Left lung (tissue), 4 donors: ENCODE measurements at regions not wholly inside any gene's neighbourhood (a gene's known extent, or its start where the extent isn't known, plus 50 kb on each side); places are given as distances from the start of the nearest gene placed in this dataset.

Source experiments
- ATAC-seq: fragments of 200-7000 bp; cut with Tn5 transposase; one replicate; pipeline ENCODE4 v1.9.1; 2020; ENCODE audit warnings: moderate library complexity
- DNase-seq, 4 donors: peaks; one replicate each; pipeline ENCODE4 v3.0.0-alpha.2; 2013 to 2020
- H3K27ac ChIP-seq, 2 donors: fragments of 200-600 bp; sonication (generic) in 1 of 2; one replicate each; pipeline versions ENCODE4 v1.5.0 to v1.8.0; 2020 to 2021
- H3K27me3 ChIP-seq, 2 donors: fragments of 200-600 bp; sonication (generic) in 1 of 2; one replicate each; pipeline versions ENCODE4 v1.5.0 to v1.8.0; 2020 to 2021
- H3K36me3 ChIP-seq, 2 donors: fragments of 200-600 bp; sonication (generic) in 1 of 2; one replicate each; pipeline versions ENCODE4 v1.5.0 to v1.8.0; 2020 to 2021
- H3K4me1 ChIP-seq, 2 donors: fragments of 200-600 bp; one replicate each; pipeline ENCODE4 v1.8.0; 2021
- H3K4me3 ChIP-seq, 2 donors: fragments of 200-600 bp; sonication (generic) in 1 of 2; one replicate each; pipeline versions ENCODE4 v1.5.0 to v1.8.0; 2020 to 2021; ENCODE audit warnings: mild to moderate bottlenecking in 1 of 2
- H3K9me3 ChIP-seq, 2 donors: fragments of 200-600 bp; sonication (generic) in 1 of 2; one replicate each; pipeline versions ENCODE4 v1.5.0 to v1.8.0; 2020 to 2021
- intact Hi-C, 2 donors: fragments of 100-400 bp; cut with DNase I; formaldehyde crosslinking; loops; one replicate each; pipeline versions ENCODE4 v1.11.2 to v1.14.2; 2022
- TF ChIP-seq, protein P1 (sequence below), 2 donors: fragments of 200-600 bp; sonication (generic) in 1 of 2; IDR thresholded peaks; one replicate each; pipeline versions ENCODE4 v1.5.0 to v1.8.0; 2021; ENCODE audit warnings: antibody characterized with exemption in 2 of 2
- donor health status: DM: no; HTN: yes; CAD: no.
- donor health status: DM: no; HTN: no; CAD: no.

DNA sequence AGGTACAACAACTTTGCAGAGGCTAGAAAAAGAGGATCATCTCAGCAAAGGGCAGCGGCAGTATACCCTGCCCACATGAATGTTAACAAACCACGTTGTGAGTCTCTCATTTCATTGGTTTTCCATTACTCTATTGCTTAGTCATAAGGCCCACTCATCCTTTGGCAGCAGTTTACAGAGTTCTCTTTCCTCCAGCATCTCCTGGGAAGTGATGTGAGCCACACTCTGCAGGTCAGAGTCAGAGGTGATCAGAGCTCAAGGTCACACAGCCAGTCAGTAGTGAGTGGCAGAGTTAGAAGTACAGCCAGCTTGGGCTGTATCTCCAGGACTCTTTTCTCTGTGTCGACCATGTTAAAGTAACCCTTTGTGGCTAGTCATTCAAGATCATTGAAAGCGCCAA, 599.6 kb upstream of the GRAMD2B start:
- DNase-seq (no peak), ATAC-seq (no peak)
- H3K4me1 ChIP-seq: no peaks in the 10 kb centered on the region
- no peak overlapping the region for H3K4me3 ChIP-seq
- no peaks in the 10 kb centered on the region for H3K36me3 ChIP-seq
- no peak overlapping the region for H3K27ac ChIP-seq
- TF ChIP-seq, protein P1, sequence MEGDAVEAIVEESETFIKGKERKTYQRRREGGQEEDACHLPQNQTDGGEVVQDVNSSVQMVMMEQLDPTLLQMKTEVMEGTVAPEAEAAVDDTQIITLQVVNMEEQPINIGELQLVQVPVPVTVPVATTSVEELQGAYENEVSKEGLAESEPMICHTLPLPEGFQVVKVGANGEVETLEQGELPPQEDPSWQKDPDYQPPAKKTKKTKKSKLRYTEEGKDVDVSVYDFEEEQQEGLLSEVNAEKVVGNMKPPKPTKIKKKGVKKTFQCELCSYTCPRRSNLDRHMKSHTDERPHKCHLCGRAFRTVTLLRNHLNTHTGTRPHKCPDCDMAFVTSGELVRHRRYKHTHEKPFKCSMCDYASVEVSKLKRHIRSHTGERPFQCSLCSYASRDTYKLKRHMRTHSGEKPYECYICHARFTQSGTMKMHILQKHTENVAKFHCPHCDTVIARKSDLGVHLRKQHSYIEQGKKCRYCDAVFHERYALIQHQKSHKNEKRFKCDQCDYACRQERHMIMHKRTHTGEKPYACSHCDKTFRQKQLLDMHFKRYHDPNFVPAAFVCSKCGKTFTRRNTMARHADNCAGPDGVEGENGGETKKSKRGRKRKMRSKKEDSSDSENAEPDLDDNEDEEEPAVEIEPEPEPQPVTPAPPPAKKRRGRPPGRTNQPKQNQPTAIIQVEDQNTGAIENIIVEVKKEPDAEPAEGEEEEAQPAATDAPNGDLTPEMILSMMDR (IDR thresholded peaks at IDR 0.05): no peak
- intact Hi-C loops: no loop called here
- H3K27me3 ChIP-seq: no peaks in the 10 kb centered on the region
- H3K9me3 ChIP-seq: peaks cover 0 to 8% of the 10 kb centered on the region in 2 donors

DNA sequence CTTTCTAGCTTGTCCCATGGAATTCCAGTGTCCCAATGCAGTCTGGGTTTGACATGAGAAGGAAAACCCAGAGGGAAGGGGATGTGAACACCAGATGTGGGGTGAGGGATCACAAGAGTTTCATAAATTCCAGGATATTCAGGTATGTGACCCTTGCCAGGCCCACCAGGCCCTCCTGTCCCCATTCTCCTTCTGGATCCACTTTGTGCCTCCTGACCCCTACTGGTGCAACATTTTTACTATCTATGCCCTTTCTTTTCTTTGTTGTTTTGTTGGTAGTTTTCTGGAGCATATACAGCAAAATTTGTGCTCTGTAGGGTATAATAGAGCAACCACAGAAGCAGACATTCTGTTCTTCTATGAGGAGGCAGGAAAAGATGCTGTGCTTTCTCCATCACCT, 597.0 kb upstream of the GRAMD2B start:
- Histone ChIP-seq H3K27me3 (no peaks in the 10 kb centered on the region), H3K36me3 (no peaks in the 10 kb centered on the region), H3K4me1 (no peaks in the 10 kb centered on the region), H3K4me3 (no peak overlapping the region), H3K27ac (no peak overlapping the region), H3K9me3 (peaks cover 0 to 16% of the 10 kb centered on the region in 2 donors)
- no peak for DNase-seq
- no peak for ATAC-seq
- intact Hi-C loops: no loop called here
- TF ChIP-seq, protein P1 (IDR thresholded peaks at IDR 0.05): no peak

DNA sequence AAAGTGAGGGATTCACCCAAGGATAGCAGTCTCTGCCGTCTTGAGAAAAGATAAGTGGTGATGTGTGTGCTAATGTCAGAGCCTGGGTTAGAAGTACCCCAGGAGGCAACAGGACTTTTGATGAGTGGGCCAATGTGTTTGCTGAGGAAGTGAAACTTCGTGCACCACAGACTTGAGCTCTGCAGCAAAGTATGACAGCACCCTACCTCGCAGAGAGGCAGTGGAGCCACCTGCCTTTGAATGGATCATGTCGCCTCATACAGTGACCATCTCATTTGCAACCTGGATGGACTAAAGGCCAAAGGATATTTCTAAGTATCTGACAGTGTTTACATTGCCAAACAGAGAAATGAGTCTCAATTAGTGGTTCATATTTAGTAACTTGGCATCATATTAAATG, 593.9 kb upstream of the GRAMD2B start:
- TF ChIP-seq, protein P1 (IDR thresholded peaks at IDR 0.05): no peak
- no peak for DNase-seq
- Histone ChIP-seq H3K4me1 (no peaks in the 10 kb centered on the region), H3K27ac (no peak overlapping the region), H3K36me3 (no peaks in the 10 kb centered on the region), H3K4me3 (no peak overlapping the region), H3K9me3 (peaks cover 0 to 19% of the 10 kb centered on the region in 2 donors), H3K27me3 (no peaks in the 10 kb centered on the region)
- intact Hi-C loops: no loop called here
- no peak for ATAC-seq

DNA sequence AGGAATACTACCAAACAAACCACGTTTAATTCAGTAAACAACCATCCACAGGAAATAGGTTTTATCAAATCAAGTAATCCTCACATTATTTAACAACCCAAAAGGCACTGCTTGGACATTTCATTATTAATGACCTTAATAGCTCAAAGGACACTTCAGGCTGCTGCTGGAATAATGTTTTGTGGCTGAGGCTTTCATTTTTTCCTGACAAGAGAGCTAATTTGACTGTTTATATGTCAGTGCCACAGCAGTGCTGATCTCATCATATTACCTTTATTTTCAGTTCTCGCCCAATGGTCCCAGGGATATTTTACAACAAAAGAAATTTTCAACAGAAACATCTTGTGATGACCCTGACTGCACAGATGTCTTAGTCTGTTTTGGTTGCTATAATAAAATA, 589.8 kb upstream of the GRAMD2B start:
- no peak for DNase-seq
- H3K27ac ChIP-seq: no peak overlapping the region
- TF ChIP-seq, protein P1 (IDR thresholded peaks at IDR 0.05): no peak

DNA sequence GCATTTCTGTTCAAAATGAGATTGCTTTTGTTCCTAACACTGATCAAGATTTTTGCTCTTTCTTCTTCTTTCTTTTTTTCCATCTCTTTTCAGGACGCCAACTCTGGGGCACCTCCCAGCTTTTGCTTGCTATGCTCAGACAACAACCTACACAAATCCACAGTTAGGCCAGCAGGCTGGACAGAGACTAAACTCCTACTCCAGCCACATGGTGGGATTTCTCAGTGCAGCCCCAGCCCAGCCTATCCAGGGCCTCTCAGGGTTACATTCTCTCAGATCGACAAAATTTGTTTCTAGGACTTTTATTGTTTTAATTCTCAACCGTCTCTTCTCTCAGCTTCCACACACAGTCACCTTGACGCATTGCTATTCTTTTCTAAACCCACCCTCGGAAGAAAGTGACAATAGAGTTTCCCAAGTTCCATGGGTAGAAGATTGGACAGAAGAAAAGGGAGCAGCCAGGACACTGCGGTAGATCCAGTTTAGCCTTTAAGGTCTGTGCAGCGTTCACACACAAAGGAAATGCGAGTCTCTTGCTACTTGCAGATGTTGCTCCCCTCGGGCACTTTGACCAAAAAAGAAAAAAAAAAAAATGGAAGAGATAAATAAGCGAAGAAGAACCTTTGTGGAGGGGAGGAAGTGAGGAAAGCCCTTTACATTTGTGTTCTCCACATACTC, 588.6 kb upstream of the GRAMD2B start:
- intact Hi-C loops: no loop called here
- no peak overlapping the region for H3K4me3 ChIP-seq
- no peaks in the 10 kb centered on the region for H3K36me3 ChIP-seq
- no peaks in the 10 kb centered on the region for H3K27me3 ChIP-seq
- peaks cover 0 to 12% of the 10 kb centered on the region in 2 donors for H3K4me1 ChIP-seq
- TF ChIP-seq, protein P1 (IDR thresholded peaks at IDR 0.05): no peak
- H3K27ac ChIP-seq: no peak overlapping the region
- DNase-seq (no peak), ATAC-seq (no peak)
- H3K9me3 ChIP-seq: peaks cover 0 to 12% of the 10 kb centered on the region in 2 donors

More for the DNA sequence above, 589.8 kb upstream of the GRAMD2B start:
- peaks cover 0 to 12% of the 10 kb centered on the region in 2 donors for H3K9me3 ChIP-seq
- peaks cover 0 to 12% of the 10 kb centered on the region in 2 donors for H3K4me1 ChIP-seq
- no peak for ATAC-seq
- H3K36me3 ChIP-seq: no peaks in the 10 kb centered on the region
- intact Hi-C loops: no loop called here
- no peaks in the 10 kb centered on the region for H3K27me3 ChIP-seq
- H3K4me3 ChIP-seq: no peak overlapping the region
